ENCODE measurements at regions not wholly inside any gene's neighbourhood (a gene's known extent, or its start where the extent isn't known, plus 50 kb on each side); places are given as distances from the start of the nearest gene placed in this dataset.

DNA sequence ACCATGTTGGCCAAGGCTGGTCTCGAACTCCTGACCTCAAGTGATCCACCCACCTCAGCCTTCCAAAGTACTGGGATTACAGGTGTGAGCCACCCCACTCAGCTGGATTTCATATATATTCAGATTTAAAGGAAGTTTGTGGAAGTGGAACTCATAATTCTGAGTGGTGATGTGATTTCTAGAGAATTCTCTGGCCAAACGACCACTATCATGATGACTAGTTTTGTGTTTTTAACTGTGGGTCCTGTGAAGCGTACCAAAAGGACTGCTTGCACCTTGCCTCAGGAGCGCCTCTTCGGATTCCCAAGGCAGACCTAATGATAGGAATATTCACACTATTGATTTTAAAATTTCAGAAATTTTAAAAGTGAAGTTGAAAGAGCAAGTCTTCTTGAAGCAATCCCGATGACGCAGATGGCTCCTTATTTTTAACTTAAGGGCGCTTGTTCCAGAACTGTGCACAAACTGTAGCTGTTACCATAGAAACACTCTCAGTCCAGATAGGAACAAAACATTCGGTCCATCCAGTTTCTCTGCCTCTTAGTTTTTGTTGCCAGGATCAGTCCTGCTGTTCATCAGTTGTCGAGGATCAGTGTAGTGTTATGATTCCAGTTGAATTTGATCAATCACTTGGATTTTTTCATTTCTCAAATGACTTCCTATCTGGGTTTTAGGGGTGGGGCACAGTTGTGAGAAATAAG, 51.7 kb upstream of the CLCN4 start:
- TF ChIP-seq, protein P1, sequence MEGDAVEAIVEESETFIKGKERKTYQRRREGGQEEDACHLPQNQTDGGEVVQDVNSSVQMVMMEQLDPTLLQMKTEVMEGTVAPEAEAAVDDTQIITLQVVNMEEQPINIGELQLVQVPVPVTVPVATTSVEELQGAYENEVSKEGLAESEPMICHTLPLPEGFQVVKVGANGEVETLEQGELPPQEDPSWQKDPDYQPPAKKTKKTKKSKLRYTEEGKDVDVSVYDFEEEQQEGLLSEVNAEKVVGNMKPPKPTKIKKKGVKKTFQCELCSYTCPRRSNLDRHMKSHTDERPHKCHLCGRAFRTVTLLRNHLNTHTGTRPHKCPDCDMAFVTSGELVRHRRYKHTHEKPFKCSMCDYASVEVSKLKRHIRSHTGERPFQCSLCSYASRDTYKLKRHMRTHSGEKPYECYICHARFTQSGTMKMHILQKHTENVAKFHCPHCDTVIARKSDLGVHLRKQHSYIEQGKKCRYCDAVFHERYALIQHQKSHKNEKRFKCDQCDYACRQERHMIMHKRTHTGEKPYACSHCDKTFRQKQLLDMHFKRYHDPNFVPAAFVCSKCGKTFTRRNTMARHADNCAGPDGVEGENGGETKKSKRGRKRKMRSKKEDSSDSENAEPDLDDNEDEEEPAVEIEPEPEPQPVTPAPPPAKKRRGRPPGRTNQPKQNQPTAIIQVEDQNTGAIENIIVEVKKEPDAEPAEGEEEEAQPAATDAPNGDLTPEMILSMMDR (IDR thresholded peaks at IDR 0.05) = no peak
- no peak for TF ChIP-seq ZFX (IDR thresholded peaks at IDR 0.05; ENCODE audit: borderline replicate concordance)
- no peak overlapping the region for H3K27ac ChIP-seq

DNA sequence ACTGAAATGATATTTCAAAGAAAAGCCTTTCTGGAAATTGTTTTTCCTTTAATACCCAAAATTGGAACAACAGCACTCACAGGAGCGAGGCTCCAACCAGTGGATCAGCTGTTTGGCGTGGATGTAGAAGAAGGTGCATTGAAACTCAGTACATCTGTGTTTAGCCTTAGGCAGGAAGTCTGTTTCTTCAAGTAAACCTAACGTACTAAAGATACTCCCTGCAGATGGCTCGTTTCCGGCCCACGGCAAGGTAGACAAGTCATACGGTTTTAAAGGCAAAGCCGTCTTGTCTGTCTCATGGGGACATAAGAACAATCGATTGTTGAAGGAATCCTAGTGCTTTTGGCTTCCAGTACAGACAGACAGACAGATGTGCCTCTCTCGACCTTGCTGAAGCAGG, 50.0 kb upstream of the CLCN4 start:
- H3K27ac ChIP-seq = no peak overlapping the region
- TF ChIP-seq ZFX (IDR thresholded peaks at IDR 0.05; ENCODE audit: borderline replicate concordance) = no peak
- TF ChIP-seq, protein P1 (IDR thresholded peaks at IDR 0.05) = no peak

Data from 22Rv1 (cell line).